Left ventricle myocardium inferior (tissue), 1 donor: ENCODE measurements at regions not wholly inside any gene's neighbourhood (a gene's known extent, or its start where the extent isn't known, plus 50 kb on each side); places are given as distances from the start of the nearest gene placed in this dataset.

ENCODE experiments used
- DNase-seq: peaks from one replicate; pipeline ENCODE4 v3.0.0-alpha.2; 2020
- H3K27ac ChIP-seq: fragments of 200-600 bp; replicated peaks from 2 replicates; pipeline ENCODE4 v1.8.0; 2021
- H3K27me3 ChIP-seq: fragments of 200-600 bp; 2 replicates; pipeline ENCODE4 v1.8.0; 2021; ENCODE audit warnings: low read depth
- H3K36me3 ChIP-seq: fragments of 200-600 bp; 2 replicates; pipeline ENCODE4 v1.8.0; 2021
- H3K4me1 ChIP-seq: fragments of 200-600 bp; 2 replicates; pipeline ENCODE4 v1.8.0; 2021
- H3K4me3 ChIP-seq: fragments of 200-600 bp; 2 replicates; pipeline ENCODE4 v1.8.0; 2021; ENCODE audit warnings: mild to moderate bottlenecking, moderate library complexity
- H3K9me3 ChIP-seq: fragments of 200-600 bp; replicated peaks from 2 replicates; pipeline ENCODE4 v1.8.0; 2021
- CTCF ChIP-seq: fragments of 200-600 bp; IDR thresholded peaks from 2 replicates; pipeline ENCODE4 v1.8.0; 2021; ENCODE audit warnings: antibody characterized with exemption, mild to moderate bottlenecking, borderline replicate concordance
- intact Hi-C: fragments of 100-400 bp; cut with micrococcal nuclease; formaldehyde crosslinking; loops from one replicate; pipeline ENCODE4 v1.11.0; 2022
- donor health status: DM: no; HTN: yes; CAD: no; lungs with severe emphysema.

GRCh38 chr11:32003335-32003734, 87.5 kb upstream of the RCN1 start:
- intact Hi-C loops = no loop called here

GRCh38 chr11:32002311-32002710, 88.6 kb upstream of the RCN1 start:
- H3K27ac ChIP-seq = no peak overlapping the region
- peaks cover 98% of the 10 kb centered on the region for H3K27me3 ChIP-seq
- H3K4me3 ChIP-seq = no peak overlapping the region
- H3K9me3 ChIP-seq = no peaks in the 10 kb centered on the region
- H3K4me1 ChIP-seq = no peaks in the 10 kb centered on the region
- TF ChIP-seq CTCF = no peak
- no peak for DNase-seq
- no peaks in the 10 kb centered on the region for H3K36me3 ChIP-seq
- intact Hi-C loops = no loop called here

More at GRCh38 chr11:32003335-32003734, 87.5 kb upstream of the RCN1 start:
- H3K9me3 ChIP-seq = no peaks in the 10 kb centered on the region
- no peak overlapping the region for H3K4me3 ChIP-seq
- H3K27ac ChIP-seq = no peak overlapping the region
- no peak for DNase-seq
- peaks cover 99% of the 10 kb centered on the region for H3K27me3 ChIP-seq
- no peaks in the 10 kb centered on the region for H3K4me1 ChIP-seq
- TF ChIP-seq CTCF = no peak
- H3K36me3 ChIP-seq = no peaks in the 10 kb centered on the region

- Histone ChIP-seq H3K4me3 (no peak overlapping the region), H3K4me1 (no peaks in the 10 kb centered on the region), H3K36me3 (no peaks in the 10 kb centered on the region), H3K27me3 (peaks cover 84% of the 10 kb centered on the region), H3K27ac (no peak overlapping the region), H3K9me3 (no peaks in the 10 kb centered on the region)
- TF ChIP-seq CTCF = no peak
- intact Hi-C loops = no loop called here
- DNase-seq = no peak
Observed at GRCh38 chr11:31997955-31998354, 92.9 kb upstream of the RCN1 start.

- no peak overlapping the region for H3K4me3 ChIP-seq
- H3K36me3 ChIP-seq = no peaks in the 10 kb centered on the region
- no peak for DNase-seq
- no peaks in the 10 kb centered on the region for H3K9me3 ChIP-seq
- H3K27me3 ChIP-seq = peaks cover 68% of the 10 kb centered on the region
- intact Hi-C loops = no loop called here
- no peak overlapping the region for H3K27ac ChIP-seq
- no peak for TF ChIP-seq CTCF
- no peaks in the 10 kb centered on the region for H3K4me1 ChIP-seq
Observed at GRCh38 chr11:31996159-31996881, 94.6 kb upstream of the RCN1 start.

GRCh38 chr11:31995525-31996094, 95.3 kb upstream of the RCN1 start:
- Histone ChIP-seq H3K9me3 (no peaks in the 10 kb centered on the region), H3K4me1 (no peaks in the 10 kb centered on the region), H3K27ac (no peak overlapping the region), H3K27me3 (peaks cover 63% of the 10 kb centered on the region), H3K36me3 (no peaks in the 10 kb centered on the region), H3K4me3 (no peak overlapping the region)
- intact Hi-C loops = no loop called here
- TF ChIP-seq CTCF = no peak
- no peak for DNase-seq
